Endothelial cell of umbilical vein (primary cell): ENCODE measurements at regions not wholly inside any gene's neighbourhood (a gene's known extent, or its start where the extent isn't known, plus 50 kb on each side); places are given as distances from the start of the nearest gene placed in this dataset.

ENCODE experiments used
- BruUV-seq: library from RNA; stranded (reverse); fragments of 400-500 nt; replicated peaks from 2 replicates; lab custom pipeline; 2021; lab: Mats Ljungman, UMichigan
- CTCF ChIA-PET: fragments of 300-600, 350-600 bp; sonication (Branson Sonifier 250); formaldehyde crosslinking; loops from one replicate; lab custom pipeline; 2021; ENCODE audit warnings: antibody characterized with exemption, inconsistent platforms; lab: Charles Lee
- POLR2A ChIA-PET: fragments of 300-600, 350-600 bp; sonication (Branson Sonifier 250); formaldehyde crosslinking; loops from one replicate; lab custom pipeline; 2021; ENCODE audit warnings: antibody characterized with exemption, inconsistent platforms; lab: Charles Lee
- DNase-seq: peaks from one replicate; pipeline ENCODE4 v3.0.0-alpha.2; 2011; ENCODE audit warnings: low read depth, low spot score
- FAIRE-seq: peaks from 2 replicates; lab custom pipeline; 2011; peaks lifted over from hg19 to GRCh38; lab: Jason Lieb, UNC
- H2AFZ ChIP-seq: 2 replicates; pipeline ENCODE4 v1.6.0; 2012; ENCODE audit warnings: low read depth, low read length, control low read depth, inconsistent platforms
- H3K27ac ChIP-seq: 2 replicates; pipeline ENCODE4 v1.5.1; 2011; ENCODE audit warnings: low read depth, mild to moderate bottlenecking, control low read depth, low read length, moderate library complexity; ENCODE audit not compliant: insufficient read depth
- H3K27me3 ChIP-seq, 2 experiments: 2 replicates each; pipeline versions ENCODE4 v1.6.0 to v1.6.1; 2011; ENCODE audit warnings: low read length in 2 of 2, mixed read lengths in 1 of 2; ENCODE audit not compliant: control insufficient read depth in 2 of 2, insufficient read depth in 2 of 2
- H3K36me3 ChIP-seq, 2 experiments: 2 replicates in 1 of 2; 3 replicates in 1 of 2; pipeline ENCODE4 v1.5.1; 2011; ENCODE audit warnings: low read length in 2 of 2, mild to moderate bottlenecking in 1 of 2, moderate library complexity in 1 of 2; ENCODE audit not compliant: control insufficient read depth in 2 of 2, insufficient read depth in 2 of 2; ENCODE audit errors: extremely low read depth in 1 of 2
- H3K4me1 ChIP-seq: 3 replicates; pipeline ENCODE4 v1.5.1; 2011; ENCODE audit warnings: mild to moderate bottlenecking, low read length; ENCODE audit not compliant: control insufficient read depth, insufficient read depth; ENCODE audit errors: extremely low read depth
- H3K4me2 ChIP-seq: 2 replicates; pipeline ENCODE4 v1.6.1; 2011; ENCODE audit warnings: low read length, control low read depth, mixed read lengths; ENCODE audit not compliant: insufficient read depth
- H3K4me3 ChIP-seq, 3 experiments: fragments of 200-600 bp in 1 of 3; sonication (generic), shearing (Covaris generic) in 1 of 3; replicated peaks in 1 of 3; 2 replicates each; pipeline ENCODE4 v1.5.1; 2011 to 2016; ENCODE audit warnings: control low read depth in 3 of 3, low read length in 3 of 3, mild to moderate bottlenecking in 2 of 3, inconsistent platforms in 1 of 3, low read depth in 1 of 3, moderate library complexity in 1 of 3; ENCODE audit not compliant: insufficient read depth in 1 of 3
- H3K79me2 ChIP-seq: 2 replicates; pipeline ENCODE4 v1.6.0; 2012; ENCODE audit warnings: low read length, inconsistent platforms; ENCODE audit not compliant: control insufficient read depth, insufficient read depth
- H3K9ac ChIP-seq: replicated peaks from 2 replicates; pipeline ENCODE3; 2011; ENCODE audit warnings: low read length, control low read depth; ENCODE audit not compliant: insufficient read depth; ENCODE audit errors: extremely low read depth
- H3K9me1 ChIP-seq: replicated peaks from 3 replicates; pipeline ENCODE4 v1.6.0; 2011; ENCODE audit warnings: mild to moderate bottlenecking, low read length; ENCODE audit not compliant: control insufficient read depth, insufficient read depth; ENCODE audit errors: extremely low read depth
- H3K9me3 ChIP-seq: replicated peaks from 2 replicates; pipeline ENCODE4 v1.5.1; 2012; ENCODE audit warnings: low read length, inconsistent platforms; ENCODE audit not compliant: control insufficient read depth, insufficient read depth
- H4K20me1 ChIP-seq: replicated peaks from 2 replicates; pipeline ENCODE3; 2011; ENCODE audit warnings: mild to moderate bottlenecking, low read length; ENCODE audit not compliant: control insufficient read depth, insufficient read depth; ENCODE audit errors: extremely low read depth
- CTCF ChIP-seq, 2 donors: IDR thresholded peaks; 1 replicate in 1 of 2; 2 replicates in 1 of 2; pipeline ENCODE4 v1.5.1; 2011; ENCODE audit warnings: low read length in 2 of 2, mild to moderate bottlenecking in 2 of 2, moderate library complexity in 2 of 2, control low read depth in 1 of 2, inconsistent platforms in 1 of 2, low read depth in 1 of 2; ENCODE audit not compliant: insufficient read depth in 1 of 2; ENCODE audit errors: extremely low read depth in 1 of 2
- EZH2 ChIP-seq: IDR thresholded peaks from 2 replicates; pipeline ENCODE4 v1.6.1; 2012; ENCODE audit warnings: borderline replicate concordance, low read depth, mild to moderate bottlenecking, moderate library complexity, low read length, inconsistent platforms; ENCODE audit not compliant: severe bottlenecking
- FOS ChIP-seq: IDR thresholded peaks from 2 replicates; pipeline ENCODE4 v1.6.1; 2011; ENCODE audit warnings: mild to moderate bottlenecking, low read length, moderate library complexity, borderline replicate concordance; ENCODE audit not compliant: insufficient read depth
- GATA2 ChIP-seq: IDR thresholded peaks from 2 replicates; pipeline ENCODE4 v1.7.0; 2011; ENCODE audit warnings: low read depth, mild to moderate bottlenecking, moderate library complexity, mixed read lengths, low read length; ENCODE audit not compliant: insufficient read length, insufficient read depth
- JUN ChIP-seq: IDR thresholded peaks from 2 replicates; pipeline ENCODE4 v1.6.1; 2011; ENCODE audit warnings: borderline replicate concordance, low read depth; ENCODE audit not compliant: insufficient read length, insufficient read depth
- MAX ChIP-seq: IDR thresholded peaks from 2 replicates; pipeline ENCODE4 v1.6.1; 2011; ENCODE audit not compliant: insufficient read depth, insufficient read length
- MYC ChIP-seq: IDR thresholded peaks from one replicate; pipeline ENCODE4 v1.6.1; 2011; ENCODE audit warnings: mild to moderate bottlenecking, low read depth, low read length
- POLR2A ChIP-seq: IDR thresholded peaks from 2 replicates; pipeline ENCODE4 v1.6.1; 2012; ENCODE audit warnings: low read depth, mild to moderate bottlenecking, control low read depth, low read length
- POLR2AphosphoS5 ChIP-seq: IDR thresholded peaks from 2 replicates; pipeline ENCODE4 v1.6.1; 2012; ENCODE audit warnings: low read depth, mild to moderate bottlenecking, control low read depth, low read length, moderate library complexity; ENCODE audit not compliant: insufficient read depth
- dilution Hi-C: fragments of 300-500 bp; cut with MboI; formaldehyde crosslinking; loops from one replicate; pipeline ENCODE4 v1.15.0; 2019; ENCODE audit warnings: low sequenced_read_pairs; ENCODE audit not compliant: extremely low pct_ligation_motif_present
- intact Hi-C: fragments of 100-400 bp; cut with micrococcal nuclease; formaldehyde crosslinking; loops from one replicate; pipeline ENCODE4 v1.10.0; 2022

GRCh38 chr5:77853353-77853907 is 77.3 kb upstream of the TBCA start:
- dilution Hi-C loops, result no loop called here
- H3K9ac ChIP-seq, result no peak overlapping the region
- peak; percentile 46 for FAIRE-seq

More at GRCh38 chr5:77853353-77853907, 77.3 kb upstream of the TBCA start:
- no TSS peak for BruUV-seq
- intact Hi-C loops, result loop anchor here (5.0 kb wide), 1 partner anchor 76 kb away; the partner anchor contains the start of gene TBCA
- H3K79me2 ChIP-seq, result no peaks in the 10 kb centered on the region
- no peak for DNase-seq
- ChIA-PET CTCF (interaction anchor here (1.0 to 1.4 kb wide), 3 partner anchors 9 to 207 kb away, joined by 3 to 4 read pairs (median 3); no protein-coding TSS in a partner anchor), POLR2A (no interaction called here)
- H3K9me3 ChIP-seq, result no peaks in the 10 kb centered on the region
- no peak overlapping the region for H3K4me3 ChIP-seq
- H4K20me1 ChIP-seq, result no peaks in the 10 kb centered on the region
- no peak overlapping the region for H2AFZ ChIP-seq
- peaks cover 6% of the 10 kb centered on the region for H3K4me1 ChIP-seq
- no peaks in the 10 kb centered on the region for H3K36me3 ChIP-seq
- no peaks in the 10 kb centered on the region for H3K9me1 ChIP-seq
- peaks cover 46 to 47% of the 10 kb centered on the region in 2 experiments for H3K27me3 ChIP-seq
- TF ChIP-seq GATA2 (no peak), JUN (no peak), MAX (no peak), FOS (no peak), EZH2 (no peak), MYC (no peak), CTCF (IDR thresholded peaks at IDR 0.05; ENCODE audit: extremely low read depth in 1 of 2, insufficient read depth in 1 of 2, low read depth in 1 of 2, low read length in 2 of 2) (no peak), POLR2AphosphoS5 (no peak), POLR2A (no peak)
- H3K27ac ChIP-seq, result no peak overlapping the region
- H3K4me2 ChIP-seq, result no peak overlapping the region
